Testis (tissue), 2 donors: ENCODE measurements at regions not wholly inside any gene's neighbourhood (a gene's known extent, or its start where the extent isn't known, plus 50 kb on each side); places are given as distances from the start of the nearest gene placed in this dataset.

Source experiments
- POLR2A ChIP-seq: fragments of 450-650 bp; IDR thresholded peaks from one replicate; pipeline ENCODE4 v1.6.1; 2017; ENCODE audit warnings: antibody characterized with exemption, mild to moderate bottlenecking, moderate library complexity
- TF ChIP-seq, protein P1 (sequence below), 3 experiments: fragments of 450-650 bp in 2 of 3; fragments of 200-600 bp in 1 of 3; sonication (generic) in 1 of 3; IDR thresholded peaks; one replicate each; pipeline ENCODE4 v1.5.1; 2016 to 2019; ENCODE audit warnings: antibody characterized with exemption in 3 of 3, mild to moderate bottlenecking in 2 of 3, moderate library complexity in 1 of 3

DNA sequence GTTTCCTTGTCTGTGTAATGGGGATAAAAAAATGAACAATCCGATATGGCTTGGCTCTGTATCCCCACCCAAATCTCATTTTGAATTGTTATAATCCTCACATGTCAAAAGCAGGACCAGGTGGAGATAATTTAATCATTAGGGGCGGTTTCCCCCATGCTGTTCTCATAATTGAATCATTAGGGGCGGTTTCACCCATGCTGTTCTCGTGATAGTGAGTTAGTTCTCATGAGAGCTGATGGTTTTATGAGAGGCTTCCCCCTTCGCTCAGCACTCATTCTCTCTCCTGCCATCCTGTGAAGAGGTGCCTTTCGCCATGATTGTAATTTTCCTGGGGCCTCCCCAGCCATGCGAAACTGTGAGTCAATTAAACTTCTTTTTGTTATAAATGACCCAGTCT is 633.5 kb downstream of the RAPGEF2 start:
- TF ChIP-seq, protein P1, sequence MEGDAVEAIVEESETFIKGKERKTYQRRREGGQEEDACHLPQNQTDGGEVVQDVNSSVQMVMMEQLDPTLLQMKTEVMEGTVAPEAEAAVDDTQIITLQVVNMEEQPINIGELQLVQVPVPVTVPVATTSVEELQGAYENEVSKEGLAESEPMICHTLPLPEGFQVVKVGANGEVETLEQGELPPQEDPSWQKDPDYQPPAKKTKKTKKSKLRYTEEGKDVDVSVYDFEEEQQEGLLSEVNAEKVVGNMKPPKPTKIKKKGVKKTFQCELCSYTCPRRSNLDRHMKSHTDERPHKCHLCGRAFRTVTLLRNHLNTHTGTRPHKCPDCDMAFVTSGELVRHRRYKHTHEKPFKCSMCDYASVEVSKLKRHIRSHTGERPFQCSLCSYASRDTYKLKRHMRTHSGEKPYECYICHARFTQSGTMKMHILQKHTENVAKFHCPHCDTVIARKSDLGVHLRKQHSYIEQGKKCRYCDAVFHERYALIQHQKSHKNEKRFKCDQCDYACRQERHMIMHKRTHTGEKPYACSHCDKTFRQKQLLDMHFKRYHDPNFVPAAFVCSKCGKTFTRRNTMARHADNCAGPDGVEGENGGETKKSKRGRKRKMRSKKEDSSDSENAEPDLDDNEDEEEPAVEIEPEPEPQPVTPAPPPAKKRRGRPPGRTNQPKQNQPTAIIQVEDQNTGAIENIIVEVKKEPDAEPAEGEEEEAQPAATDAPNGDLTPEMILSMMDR (IDR thresholded peaks at IDR 0.05), result no peak
- no peak for TF ChIP-seq POLR2A
